Liver (tissue), 8 donors: ENCODE measurements at regions not wholly inside any gene's neighbourhood (a gene's known extent, or its start where the extent isn't known, plus 50 kb on each side); places are given as distances from the start of the nearest gene placed in this dataset.

Source experiments
- DNase-seq: peaks from one replicate; pipeline ENCODE4 v3.0.0-alpha.2; 2017; ENCODE audit warnings: low spot score
- H3K27ac ChIP-seq, 2 donors: one replicate each; pipeline ENCODE4 v1.7.0; 2013; ENCODE audit warnings: inconsistent platforms in 2 of 2, low read length in 2 of 2, control low read depth in 1 of 2, low read depth in 1 of 2, mild to moderate bottlenecking in 1 of 2
- H3K27me3 ChIP-seq, 4 donors: one replicate each; pipeline versions ENCODE4 v1.6.1 to v1.7.0; 2013; ENCODE audit warnings: low read length in 3 of 4, inconsistent platforms in 1 of 4, mild to moderate bottlenecking in 1 of 4, moderate library complexity in 1 of 4; ENCODE audit not compliant: control insufficient read depth in 4 of 4, insufficient read depth in 4 of 4
- H3K36me3 ChIP-seq, 4 donors: one replicate each; pipeline versions ENCODE4 v1.6.1 to v1.7.0; 2013; ENCODE audit warnings: low read length in 3 of 4, mild to moderate bottlenecking in 3 of 4, low read depth in 1 of 4, moderate library complexity in 1 of 4; ENCODE audit not compliant: control insufficient read depth in 4 of 4, insufficient read depth in 3 of 4
- H3K4me1 ChIP-seq, 4 donors: one replicate each; pipeline versions ENCODE4 v1.6.1 to v1.7.0; 2013; ENCODE audit warnings: low read length in 3 of 4, mild to moderate bottlenecking in 3 of 4, moderate library complexity in 1 of 4; ENCODE audit not compliant: control insufficient read depth in 4 of 4, insufficient read depth in 4 of 4
- H3K4me3 ChIP-seq, 3 donors: one replicate each; pipeline versions ENCODE4 v1.6.1 to v1.7.0; 2013; ENCODE audit warnings: low read length in 3 of 3, control low read depth in 1 of 3, low read depth in 1 of 3, mild to moderate bottlenecking in 1 of 3
- H3K9ac ChIP-seq, 2 donors: one replicate each; pipeline ENCODE4 v1.7.0; 2013; ENCODE audit warnings: low read length in 2 of 2, mild to moderate bottlenecking in 2 of 2, moderate library complexity in 2 of 2, control low read depth in 1 of 2, low read depth in 1 of 2
- H3K9me3 ChIP-seq, 4 donors: one replicate each; pipeline versions ENCODE4 v1.6.1 to v1.7.0; 2013; ENCODE audit warnings: low read length in 3 of 4; ENCODE audit not compliant: control insufficient read depth in 4 of 4
- CTCF ChIP-seq: fragments of 150-350 bp; IDR thresholded peaks from 2 replicates; pipeline ENCODE4 v1.5.1; 2017; ENCODE audit warnings: improper control_type of control experiment, low read depth, low read length; ENCODE audit not compliant: missing input control
- FOXA1 ChIP-seq: IDR thresholded peaks from 2 replicates; pipeline ENCODE4 v1.6.1; 2016; ENCODE audit warnings: antibody characterized with exemption
- FOXA2 ChIP-seq: IDR thresholded peaks from 2 replicates; pipeline ENCODE4 v1.6.1; 2016; ENCODE audit warnings: antibody characterized with exemption
- GABPA ChIP-seq, 2 donors: IDR thresholded peaks in 1 of 2; conservative IDR thresholded peaks in 1 of 2; 2 replicates each; pipeline ENCODE4 v1.6.1; 2016; ENCODE audit warnings: antibody characterized with exemption in 2 of 2, mild to moderate bottlenecking in 1 of 2, moderate library complexity in 1 of 2
- HNF4A ChIP-seq, 2 donors: conservative IDR thresholded peaks; 2 replicates each; pipeline ENCODE4 v1.6.1; 2016; ENCODE audit warnings: antibody characterized with exemption in 2 of 2, mild to moderate bottlenecking in 2 of 2
- HNF4G ChIP-seq: IDR thresholded peaks from 2 replicates; pipeline ENCODE4 v1.6.1; 2016; ENCODE audit warnings: antibody characterized with exemption
- MAX ChIP-seq: IDR thresholded peaks from 2 replicates; pipeline ENCODE4 v1.6.1; 2016; ENCODE audit warnings: antibody characterized with exemption
- RAD21 ChIP-seq, 2 donors: IDR thresholded peaks; 2 replicates each; pipeline ENCODE4 v1.6.1; 2016; ENCODE audit warnings: antibody characterized with exemption in 2 of 2, mild to moderate bottlenecking in 2 of 2
- RXRA ChIP-seq, 2 donors: IDR thresholded peaks; 2 replicates each; pipeline ENCODE4 v1.6.1; 2017 to 2018; ENCODE audit warnings: antibody characterized with exemption in 2 of 2, mild to moderate bottlenecking in 1 of 2
- SP1 ChIP-seq: IDR thresholded peaks from 2 replicates; pipeline ENCODE4 v1.6.1; 2018; ENCODE audit warnings: antibody characterized with exemption, mild to moderate bottlenecking
- TAF1 ChIP-seq: conservative IDR thresholded peaks from 2 replicates; pipeline ENCODE4 v1.6.1; 2016; ENCODE audit warnings: antibody characterized with exemption, mild to moderate bottlenecking
- YY1 ChIP-seq: IDR thresholded peaks from 2 replicates; pipeline ENCODE4 v1.6.1; 2016; ENCODE audit warnings: antibody characterized with exemption, mild to moderate bottlenecking
- ZBTB33 ChIP-seq: IDR thresholded peaks from 2 replicates; pipeline ENCODE4 v1.6.1; 2016; ENCODE audit warnings: antibody characterized with exemption
- WGBS: extraction: QIAGEN DNeasy Blood & Tissue Kit; methylation state at CpG from one replicate; pipeline ENCODE4 v1.1.7; 2013; 5-methylcytosine and 5-hydroxymethylcytosine counted together
- donor health status: healthy.
- donor health status: healthy.
- donor health status: healthy.
- donor health status: healthy.
- donor health status: healthy.

- peak; percentile 33 to 51 for TF ChIP-seq RAD21 (IDR thresholded peaks at IDR 0.05)
- TF ChIP-seq TAF1: no peak
Measured at GRCh38 chr2:120548627-120549608, 186.8 kb upstream of the GLI2 start (continued).

- WGBS: 94% methylated on average over 6 of the region's 6 CpGs
- no peak for DNase-seq
- Histone ChIP-seq H3K9ac (no peak overlapping the region), H3K9me3 (no peaks in the 10 kb centered on the region), H3K27ac (no peak overlapping the region), H3K4me1 (peaks cover 27 to 39% (median 35%) of the 10 kb centered on the region in 4 donors), H3K27me3 (no peaks in the 10 kb centered on the region), H3K36me3 (no peaks in the 10 kb centered on the region), H3K4me3 (no peak overlapping the region)
- TF ChIP-seq HNF4A (conservative IDR thresholded peaks at IDR 0.05): no peak
Measured at GRCh38 chr2:120549841-120550240, 185.8 kb upstream of the GLI2 start.

GRCh38 chr2:120550282-120550681, 185.4 kb upstream of the GLI2 start:
- WGBS: 88% methylated on average over 4 of the region's 4 CpGs

More at GRCh38 chr2:120550282-120550681, 185.4 kb upstream of the GLI2 start:
- TF ChIP-seq TAF1: no peak
- TF ChIP-seq MAX: no peak
- no peak for TF ChIP-seq FOXA1
- no peak for TF ChIP-seq CTCF
- TF ChIP-seq FOXA2: no peak
- TF ChIP-seq RXRA (IDR thresholded peaks at IDR 0.05): no peak
- TF ChIP-seq HNF4A (conservative IDR thresholded peaks at IDR 0.05): no peak
- no peak for TF ChIP-seq GABPA (IDR thresholded peaks at IDR 0.05 in 1 of 2, conservative IDR thresholded peaks at IDR 0.05 in 1 of 2)
- TF ChIP-seq YY1: no peak
- TF ChIP-seq HNF4G: no peak
- TF ChIP-seq ZBTB33: no peak
- TF ChIP-seq SP1: no peak
- Histone ChIP-seq H3K4me3 (no peak overlapping the region), H3K27me3 (no peaks in the 10 kb centered on the region), H3K4me1 (peaks cover 27 to 39% (median 35%) of the 10 kb centered on the region in 4 donors), H3K9me3 (no peaks in the 10 kb centered on the region), H3K36me3 (no peaks in the 10 kb centered on the region), H3K9ac (no peak overlapping the region), H3K27ac (no peak overlapping the region)
- no peak for DNase-seq
